Upper lobe of right lung (tissue), 1 donor: ENCODE measurements at regions not wholly inside any gene's neighbourhood (a gene's known extent, or its start where the extent isn't known, plus 50 kb on each side); places are given as distances from the start of the nearest gene placed in this dataset.
"Not testable (repeated sequence)": the region's sequence is repeated elsewhere in the genome, so short reads cannot be mapped to it uniquely, and the experiment has no call there.

Experiments used
- ATAC-seq: fragments of 200-7000 bp; cut with Tn5 transposase; one replicate; pipeline ENCODE4 v1.9.1; 2020; ENCODE audit warnings: mild to moderate bottlenecking, moderate library complexity
- DNase-seq: peaks from one replicate; pipeline ENCODE4 v3.0.0-alpha.2; 2020
- H3K27ac ChIP-seq: fragments of 200-600 bp; one replicate; pipeline ENCODE4 v1.8.0; 2022
- H3K27me3 ChIP-seq: fragments of 200-600 bp; one replicate; pipeline ENCODE4 v1.8.0; 2022; ENCODE audit warnings: mild to moderate bottlenecking
- H3K36me3 ChIP-seq: fragments of 200-600 bp; one replicate; pipeline ENCODE4 v1.8.0; 2022
- H3K4me1 ChIP-seq: fragments of 200-600 bp; one replicate; pipeline ENCODE4 v1.8.0; 2022
- H3K4me3 ChIP-seq: fragments of 200-600 bp; one replicate; pipeline ENCODE4 v1.8.0; 2022; ENCODE audit warnings: mild to moderate bottlenecking
- H3K9me3 ChIP-seq: fragments of 200-600 bp; one replicate; pipeline ENCODE4 v1.8.0; 2022
- CTCF ChIP-seq: fragments of 200-600 bp; IDR thresholded peaks from one replicate; pipeline ENCODE4 v1.8.0; 2022; ENCODE audit warnings: antibody characterized with exemption
- intact Hi-C: fragments of 100-400 bp; cut with DNase I; formaldehyde crosslinking; loops from one replicate; pipeline ENCODE4 v1.11.0; 2022
- donor health status: DM: no; HTN: yes; CAD: no; lungs with severe emphysema.

GRCh38 chr6:115131709-115132490, 789.1 kb upstream of the HS3ST5 start:
- no peaks in the 10 kb centered on the region for H3K9me3 ChIP-seq
- TF ChIP-seq CTCF: no peak
- ATAC-seq (peak; percentile 40), DNase-seq (peak; percentile 38)
- intact Hi-C loops: no loop called here
- H3K27ac ChIP-seq: no peak overlapping the region
- H3K36me3 ChIP-seq: no peaks in the 10 kb centered on the region
- H3K4me1 ChIP-seq: no peaks in the 10 kb centered on the region
- no peaks in the 10 kb centered on the region for H3K27me3 ChIP-seq
- H3K4me3 ChIP-seq: no peak overlapping the region

- H3K27me3 ChIP-seq, H3K27ac ChIP-seq, ATAC-seq, H3K9me3 ChIP-seq, H3K4me3 ChIP-seq, H3K4me1 ChIP-seq, H3K36me3 ChIP-seq, DNase-seq, intact Hi-C loops: not testable (repeated sequence)
Observed at GRCh38 chr6:115121513-115121912, 778.7 kb upstream of the HS3ST5 start.

GRCh38 chr6:115120391-115120790, 777.6 kb upstream of the HS3ST5 start:
- Histone ChIP-seq H3K9me3 (no peaks in the 10 kb centered on the region), H3K4me3 (no peak overlapping the region), H3K27me3 (no peaks in the 10 kb centered on the region), H3K27ac (no peak overlapping the region), H3K4me1 (no peaks in the 10 kb centered on the region), H3K36me3 (no peaks in the 10 kb centered on the region)
- DNase-seq (no peak), ATAC-seq (no peak)
- TF ChIP-seq CTCF: no peak
- intact Hi-C loops: no loop called here

GRCh38 chr6:115091461-115091860, 748.6 kb upstream of the HS3ST5 start:
- no peak for TF ChIP-seq CTCF
- H3K4me3 ChIP-seq: no peak overlapping the region
- ATAC-seq (no peak), DNase-seq (no peak)
- no peaks in the 10 kb centered on the region for H3K9me3 ChIP-seq
- no peaks in the 10 kb centered on the region for H3K4me1 ChIP-seq
- no peaks in the 10 kb centered on the region for H3K27me3 ChIP-seq
- intact Hi-C loops: no loop called here
- no peak overlapping the region for H3K27ac ChIP-seq
- H3K36me3 ChIP-seq: no peaks in the 10 kb centered on the region

GRCh38 chr6:115078555-115078954, 735.7 kb upstream of the HS3ST5 start:
- no peak overlapping the region for H3K27ac ChIP-seq
- no peaks in the 10 kb centered on the region for H3K36me3 ChIP-seq
- intact Hi-C loops: no loop called here
- no peak overlapping the region for H3K4me3 ChIP-seq
- no peaks in the 10 kb centered on the region for H3K27me3 ChIP-seq
- ATAC-seq (peak; percentile 79), DNase-seq (no peak)
- no peaks in the 10 kb centered on the region for H3K4me1 ChIP-seq
- TF ChIP-seq CTCF: no peak
- no peaks in the 10 kb centered on the region for H3K9me3 ChIP-seq

GRCh38 chr6:115071962-115072361, 729.1 kb upstream of the HS3ST5 start:
- intact Hi-C loops: no loop called here
- H3K9me3 ChIP-seq: no peaks in the 10 kb centered on the region
- H3K4me1 ChIP-seq: no peaks in the 10 kb centered on the region
- no peak for DNase-seq
- TF ChIP-seq CTCF: no peak
- no peaks in the 10 kb centered on the region for H3K27me3 ChIP-seq
- no peak for ATAC-seq
- H3K4me3 ChIP-seq: no peak overlapping the region
- H3K36me3 ChIP-seq: no peaks in the 10 kb centered on the region
- H3K27ac ChIP-seq: no peak overlapping the region
